ENCODE measurements at regions not wholly inside any gene's neighbourhood (a gene's known extent, or its start where the extent isn't known, plus 50 kb on each side); places are given as distances from the start of the nearest gene placed in this dataset.

GRCh38 chr12:127150028-127150427 lies 1116.9 kb upstream of the TMEM132C start (continued):
- TF ChIP-seq CHD7 (IDR thresholded peaks at IDR 0.05; ENCODE audit: insufficient replicate concordance, low read length) (no peak), CEBPB (IDR thresholded peaks at IDR 0.05; ENCODE audit: low read depth, low read length) (no peak), ZNF274 (IDR thresholded peaks at IDR 0.05; ENCODE audit: borderline replicate concordance, extremely low read depth, low read length) (no peak), BACH1 (IDR thresholded peaks at IDR 0.05; ENCODE audit: low read length) (no peak), BRCA1 (IDR thresholded peaks at IDR 0.05; ENCODE audit: low read depth, low read length) (no peak)
